CD4-positive, alpha-beta T cell treated with Interleukin-1 beta for 1 hour (primary cell): ENCODE measurements at regions not wholly inside any gene's neighbourhood (a gene's known extent, or its start where the extent isn't known, plus 50 kb on each side); places are given as distances from the start of the nearest gene placed in this dataset.
"Not testable (repeated sequence)": the region's sequence is repeated elsewhere in the genome, so short reads cannot be mapped to it uniquely, and the experiment has no call there.

ENCODE experiments used
- DNase-seq, 2 donors: peaks; one replicate each; pipeline ENCODE4 v3.0.0-alpha.2; 2020 to 2022

DNA sequence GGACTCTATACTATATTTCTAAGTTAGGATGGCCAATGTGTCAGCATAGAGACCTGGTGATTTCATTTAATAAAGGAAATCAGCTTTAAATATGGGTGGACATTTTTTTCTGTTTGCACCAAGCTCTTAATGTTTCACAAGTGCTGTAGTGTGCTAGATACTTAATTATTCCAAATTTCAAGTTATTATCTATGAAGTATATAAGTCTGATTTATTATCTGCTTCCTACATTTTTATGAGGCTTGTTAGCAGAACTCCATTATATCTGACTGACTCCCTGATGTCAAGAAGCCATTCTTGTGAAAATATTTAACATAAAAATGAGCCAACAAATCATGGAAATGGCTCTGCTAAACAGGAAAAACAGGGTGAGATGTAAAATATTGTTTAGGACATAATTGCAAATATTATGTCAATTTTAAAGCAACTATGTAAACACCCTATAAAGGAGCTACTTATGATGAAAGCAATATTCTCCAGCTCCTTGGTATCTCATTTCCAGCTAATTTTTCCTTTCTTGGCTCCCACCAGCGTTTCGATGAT is 1415.2 kb downstream of the GATA3 start:
- DNase-seq = no peak

DNA sequence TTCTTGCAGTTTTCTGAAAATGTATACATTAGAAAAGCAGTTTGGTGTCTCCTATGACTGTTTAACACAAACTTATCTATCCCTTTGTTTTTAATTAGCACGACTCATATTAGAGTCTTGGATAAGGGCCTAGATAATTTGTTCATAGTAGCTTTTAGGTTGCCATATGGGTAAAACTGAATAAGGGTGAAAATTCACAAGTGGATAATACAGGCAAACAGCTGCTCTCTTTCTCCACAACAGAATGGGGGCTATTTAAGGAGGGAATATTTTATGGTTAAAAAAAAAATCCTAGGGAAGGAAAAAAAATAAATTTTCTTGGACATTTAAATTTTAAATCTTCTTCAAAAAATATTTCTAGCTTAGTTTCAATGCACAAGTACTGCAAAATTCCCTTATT is 1416.1 kb downstream of the GATA3 start:
- DNase-seq = no peak

DNA sequence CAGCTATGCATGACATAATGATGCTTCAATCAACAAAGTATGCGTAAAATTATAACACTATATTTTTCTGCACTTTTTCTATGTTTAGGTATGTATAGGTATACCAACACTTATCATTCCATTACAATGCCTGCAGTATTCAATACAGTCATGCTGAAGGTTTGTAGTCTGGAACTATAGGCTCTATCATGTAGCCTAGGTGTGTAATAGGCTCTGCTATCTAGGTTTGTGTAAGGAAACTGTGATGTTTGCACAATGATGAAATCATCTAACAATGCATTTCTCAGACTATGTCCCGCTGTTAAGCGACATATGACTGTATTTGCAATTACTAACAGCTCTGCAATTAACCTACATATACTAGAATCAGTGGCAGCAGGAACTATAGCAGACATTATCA is 1447.5 kb downstream of the GATA3 start:
- no peak for DNase-seq

DNA sequence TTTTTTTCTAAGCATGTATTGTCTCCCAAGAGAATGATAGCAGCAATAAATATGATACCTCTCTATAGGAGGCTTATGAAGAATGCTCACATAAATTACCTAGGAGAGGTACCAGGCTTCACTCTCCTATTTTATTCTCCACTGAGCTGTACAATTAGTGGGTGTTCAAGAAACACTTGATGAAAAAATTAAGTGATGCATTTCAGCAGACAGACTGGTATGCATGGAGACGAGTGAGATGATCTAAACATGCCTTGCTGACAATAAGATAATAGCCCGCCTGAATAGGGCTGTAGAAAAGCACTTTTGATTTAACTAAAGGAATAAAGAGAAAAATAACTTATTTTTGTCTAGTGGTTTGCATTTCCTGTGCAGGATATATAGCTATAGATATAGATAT is 1449.7 kb downstream of the GATA3 start:
- DNase-seq = no peak

DNA sequence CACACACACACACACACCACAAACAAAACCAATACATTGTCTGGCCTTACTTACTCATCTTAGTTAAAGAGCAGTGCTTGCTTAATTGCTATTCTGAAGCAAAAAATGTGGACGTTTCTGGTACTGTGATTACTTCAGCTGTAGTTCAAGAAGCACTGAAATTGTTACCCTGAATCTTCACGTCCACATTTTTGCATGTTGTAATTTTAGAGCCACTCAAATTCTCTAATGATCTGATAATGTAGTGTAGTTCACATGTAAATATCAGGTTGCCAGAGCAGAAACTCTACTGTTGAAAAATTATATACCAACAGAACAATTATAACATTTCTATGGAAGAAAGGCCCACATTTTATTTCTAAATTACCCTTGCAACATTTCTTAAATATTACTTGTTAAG is 1451.1 kb downstream of the GATA3 start:
- no peak for DNase-seq

DNA sequence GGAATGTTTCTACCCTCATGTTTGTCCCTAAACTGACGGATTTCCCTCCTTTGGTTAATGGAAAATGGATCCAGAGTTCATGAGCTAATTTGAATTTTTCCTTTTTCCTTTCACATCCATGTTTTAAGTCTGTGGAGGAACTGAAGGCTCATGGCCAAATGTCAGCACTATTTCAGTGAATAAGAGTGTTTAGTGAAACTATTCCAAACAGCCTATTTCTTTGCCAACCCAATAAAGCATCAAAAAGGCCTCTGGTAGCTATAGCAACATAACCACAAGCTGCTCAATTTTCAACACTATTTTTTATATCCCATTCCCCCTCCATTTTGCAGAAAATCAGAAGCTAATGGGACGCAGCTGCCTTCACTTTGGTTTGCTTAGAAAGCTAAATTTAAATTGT is 1454.1 kb downstream of the GATA3 start:
- no peak for DNase-seq

DNA sequence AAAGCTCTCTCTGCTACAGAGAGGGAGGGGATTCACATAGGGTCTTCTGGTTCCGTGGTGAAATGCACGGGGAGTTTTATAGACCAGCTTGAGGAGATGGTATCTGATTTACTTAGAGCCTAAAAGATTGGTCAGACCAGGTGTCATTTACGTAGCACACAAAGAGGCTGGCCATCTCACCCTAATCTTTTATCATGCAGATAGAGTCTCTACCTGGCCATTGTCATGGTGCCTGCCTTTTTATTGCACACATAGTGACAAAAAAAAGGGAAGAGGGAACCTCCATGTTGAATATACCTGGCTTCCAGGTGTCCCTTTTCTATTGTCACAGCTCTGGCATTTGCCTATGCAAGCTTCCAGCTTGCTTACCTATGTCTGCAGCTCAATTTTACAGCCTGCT is 1456.1 kb downstream of the GATA3 start:
- DNase-seq = no peak

DNA sequence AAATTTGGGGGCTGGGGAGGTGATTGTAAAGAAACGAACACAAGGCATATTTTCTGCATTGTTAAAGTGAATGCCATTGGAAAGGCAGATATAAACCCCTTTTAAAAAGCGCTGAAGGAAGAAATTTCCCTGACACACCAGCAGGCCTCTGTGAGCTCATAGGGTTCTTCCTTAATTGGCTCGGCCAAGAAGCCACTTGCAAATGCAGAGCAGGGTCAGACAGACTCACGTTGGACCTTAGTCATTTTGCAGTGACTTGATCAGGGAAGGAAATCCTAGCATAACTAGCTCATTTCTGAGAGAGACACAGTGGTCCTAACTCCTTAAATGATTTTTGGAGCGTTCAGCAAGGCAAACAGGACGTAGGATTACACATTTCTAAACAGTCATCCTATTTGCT is 1461.4 kb downstream of the GATA3 start:
- DNase-seq = no peak

DNA sequence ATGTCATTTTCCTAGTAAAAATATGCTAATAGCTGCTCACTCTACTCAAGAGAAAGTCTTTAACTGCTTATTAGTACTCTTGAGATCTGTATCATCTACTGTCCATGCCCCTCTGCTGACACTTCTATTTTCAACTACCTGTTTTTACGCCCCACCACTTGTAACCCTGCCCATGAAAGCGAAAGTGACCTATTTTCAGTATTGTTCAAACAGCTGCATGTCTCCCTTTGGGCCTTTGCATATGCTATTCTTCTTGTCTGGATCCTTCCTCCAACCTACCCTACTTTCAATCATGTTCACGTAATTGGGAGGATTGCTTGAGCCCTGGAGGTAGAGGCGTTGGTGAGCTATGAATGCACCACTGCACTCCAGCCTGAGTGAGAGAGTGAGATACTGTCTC is 1481.3 kb downstream of the GATA3 start:
- no peak for DNase-seq

DNA sequence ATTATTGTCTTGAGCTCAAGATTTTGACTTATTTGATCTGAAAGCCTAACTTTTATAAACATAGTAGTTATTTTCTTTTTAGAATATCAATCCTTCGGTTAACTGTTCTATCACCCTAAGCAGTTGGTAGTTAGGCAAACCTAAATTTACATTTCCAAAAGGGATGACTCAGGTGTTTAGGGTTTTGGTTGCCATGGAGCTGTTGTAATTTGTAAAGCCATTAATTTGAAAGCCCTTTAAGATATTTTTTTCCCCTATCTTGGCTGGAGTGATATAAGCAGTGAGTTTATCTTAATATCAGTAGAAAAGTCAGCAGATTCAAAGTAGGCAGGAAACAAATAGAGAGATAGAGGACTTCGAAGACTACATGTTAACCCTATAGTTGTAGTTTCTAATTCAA is 1472.6 kb upstream of the CELF2 start:
- DNase-seq = no peak

DNA sequence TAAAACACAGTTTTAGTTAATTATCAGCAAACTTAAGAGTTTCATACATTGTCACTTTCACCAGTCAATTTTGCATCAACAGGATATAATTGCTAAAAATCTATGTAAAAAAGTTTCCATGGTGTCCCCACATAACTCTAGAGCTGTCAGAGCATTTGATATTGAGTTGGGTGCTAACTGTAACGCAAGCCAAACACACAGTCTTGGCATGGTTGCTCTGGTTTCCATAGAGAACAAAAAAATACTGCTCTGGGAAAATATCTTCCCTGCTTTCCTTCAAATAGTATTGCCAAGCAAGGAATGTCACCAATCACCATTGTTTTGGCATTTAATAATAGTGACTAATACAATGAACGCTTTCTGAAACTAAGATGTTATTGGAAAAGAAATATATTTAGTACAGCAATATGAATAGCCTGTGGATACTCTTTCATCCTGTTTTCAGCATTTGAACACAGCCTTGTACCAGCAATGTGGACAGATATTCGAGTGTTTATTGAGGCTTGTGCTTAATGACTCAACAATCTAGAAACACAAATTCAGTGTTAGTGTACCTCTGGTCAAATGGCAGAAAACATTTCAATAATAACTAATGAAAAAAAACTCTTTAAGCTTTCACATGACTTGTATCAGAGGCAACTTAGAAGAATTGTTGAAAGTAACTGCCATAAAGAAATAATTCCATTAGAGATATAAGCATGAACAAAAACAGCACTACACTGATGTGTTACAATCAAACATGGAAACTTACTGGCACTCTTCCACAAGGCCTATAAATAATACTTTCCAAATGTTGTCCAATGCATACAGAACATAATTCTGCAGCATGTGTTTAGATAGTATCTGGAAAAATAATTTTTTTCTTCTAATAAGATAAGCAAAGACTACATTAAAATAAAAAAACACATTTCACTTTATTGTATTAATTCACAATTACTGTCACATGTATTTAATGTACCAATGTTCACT is 1469.5 kb upstream of the CELF2 start:
- no peak for DNase-seq

DNA sequence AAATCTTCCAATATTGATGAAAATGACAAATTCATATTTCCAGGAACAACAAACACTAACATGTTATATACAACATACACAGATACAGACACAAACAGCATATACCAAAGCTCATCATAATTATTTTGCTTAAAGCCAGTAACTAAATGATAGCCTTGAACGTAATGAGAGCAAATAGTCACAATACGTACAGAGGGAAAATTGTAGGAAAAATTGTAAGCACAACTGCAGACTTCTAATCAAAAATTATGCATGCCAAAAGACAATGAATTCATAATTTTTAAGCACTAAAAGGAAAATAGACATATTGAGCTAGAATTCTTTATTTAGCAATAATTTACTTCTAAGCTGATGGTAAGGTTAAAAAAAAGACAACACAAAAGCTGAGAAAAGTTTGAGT is 1466.9 kb upstream of the CELF2 start:
- no peak for DNase-seq

DNA sequence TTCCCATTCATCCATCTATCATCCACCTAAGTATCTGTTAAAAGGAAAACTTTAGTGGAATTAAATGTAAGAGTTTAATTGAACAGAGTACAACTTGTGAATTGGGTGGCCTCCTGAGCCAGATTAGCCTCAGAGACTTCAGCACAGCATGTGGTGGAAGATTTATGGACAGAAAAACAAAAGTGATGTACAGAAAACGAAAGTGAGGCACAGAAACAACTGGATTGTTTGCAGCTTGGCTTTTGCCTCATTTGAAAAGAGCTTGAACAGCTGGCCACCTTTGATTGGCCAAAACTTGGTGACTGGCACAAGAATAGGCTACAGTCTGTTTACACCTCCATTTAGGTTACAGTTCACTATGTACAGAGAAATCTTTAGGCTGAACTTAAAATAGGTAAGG is 1463.4 kb upstream of the CELF2 start:
- no peak for DNase-seq

DNA sequence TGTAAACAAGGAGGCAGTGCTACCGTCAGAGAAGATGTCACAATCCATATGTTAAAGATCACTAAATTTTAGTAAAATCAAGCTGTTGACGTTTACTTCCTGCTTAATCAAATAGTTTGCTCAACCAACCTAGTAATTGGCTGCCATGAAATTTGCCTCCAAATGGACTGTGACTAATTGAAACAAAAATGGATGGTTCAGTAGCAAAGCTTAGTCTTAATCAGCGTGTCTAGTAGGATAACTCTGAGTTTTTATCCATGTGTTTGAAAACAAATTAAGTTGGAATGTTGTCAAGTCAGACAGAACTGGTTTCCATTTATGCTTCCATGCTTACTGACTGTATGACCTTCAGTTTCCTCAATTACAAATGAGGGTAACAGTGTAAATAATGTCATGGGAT is 1456.7 kb upstream of the CELF2 start:
- DNase-seq = no peak

DNA sequence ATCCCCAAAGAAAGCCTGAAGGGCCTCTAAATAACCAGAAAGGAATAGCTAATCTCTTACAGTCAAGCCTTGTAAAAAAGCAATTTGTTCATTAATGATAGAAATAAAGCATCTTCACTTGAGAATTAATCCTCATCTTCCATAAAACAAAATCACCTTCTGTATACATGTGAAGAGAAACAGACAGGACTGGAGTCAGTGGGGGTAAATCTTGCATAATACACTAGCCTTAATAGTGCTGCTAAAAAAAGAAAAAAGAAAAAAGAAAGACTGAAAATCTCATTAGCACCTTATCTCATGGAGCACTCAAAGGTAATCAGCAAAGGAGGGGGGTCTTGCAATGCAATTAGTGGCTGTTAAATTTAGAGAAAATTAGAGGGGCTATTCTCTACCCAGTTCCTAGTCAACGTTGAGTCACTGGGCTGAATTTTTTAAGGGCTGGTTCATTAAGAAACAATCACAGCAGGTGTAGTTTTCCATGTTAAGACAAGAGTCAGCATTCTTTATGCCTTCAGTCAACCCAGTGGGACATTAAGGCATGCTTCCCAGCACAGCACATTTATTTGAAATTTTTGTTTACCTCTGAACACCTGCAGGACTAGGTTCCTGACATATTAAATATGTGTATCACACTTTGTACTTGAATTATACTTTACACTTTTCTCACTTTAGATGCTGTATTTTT is 1455.7 kb upstream of the CELF2 start:
- no peak for DNase-seq

DNA sequence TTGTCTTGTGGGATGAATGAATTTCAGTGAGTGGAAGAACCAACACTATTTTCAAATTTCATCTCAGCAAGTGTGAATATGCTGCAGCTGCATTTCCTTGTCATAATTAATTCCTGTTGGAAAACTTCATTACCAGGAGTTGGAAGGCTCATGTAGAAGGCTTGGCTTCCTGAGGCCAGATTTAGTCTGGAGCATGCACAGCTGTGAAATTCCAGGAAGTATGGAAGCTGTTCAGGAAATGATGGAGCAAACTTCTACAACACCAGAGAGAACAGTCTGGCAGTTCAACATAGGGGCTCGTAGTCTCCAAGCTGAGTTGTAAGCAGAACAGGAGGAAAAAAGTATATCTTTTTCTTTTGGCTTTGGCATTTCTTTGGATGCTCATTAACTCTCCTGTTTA is 1439.9 kb upstream of the CELF2 start:
- DNase-seq = no peak

DNA sequence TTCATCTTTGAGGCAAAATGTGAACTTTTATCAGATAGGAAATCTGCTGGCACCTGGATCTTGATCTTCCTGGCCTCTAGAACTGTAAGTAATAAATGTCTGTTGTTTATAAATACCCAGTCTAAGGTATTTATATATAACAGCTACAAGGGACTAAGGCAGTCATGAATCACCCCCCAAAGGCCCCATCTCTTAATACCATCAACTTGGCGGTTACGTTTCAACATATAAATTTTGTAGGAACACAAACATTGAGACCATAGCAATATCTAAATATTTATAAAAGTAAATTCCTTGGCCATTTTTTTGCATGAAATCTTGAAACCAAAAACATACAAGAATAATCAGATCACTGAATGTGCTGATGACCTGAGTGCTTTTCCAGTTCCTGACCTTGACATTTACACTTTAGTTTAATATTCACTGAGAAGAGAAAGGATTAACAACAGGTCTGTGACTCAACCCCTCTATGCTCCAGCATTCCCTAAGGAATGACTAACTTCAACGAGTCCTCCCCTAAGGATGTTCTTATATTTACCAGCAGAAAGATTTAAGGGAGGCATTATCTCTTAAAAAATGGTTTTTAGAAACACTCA is 1438.5 kb upstream of the CELF2 start:
- DNase-seq = no peak

DNA sequence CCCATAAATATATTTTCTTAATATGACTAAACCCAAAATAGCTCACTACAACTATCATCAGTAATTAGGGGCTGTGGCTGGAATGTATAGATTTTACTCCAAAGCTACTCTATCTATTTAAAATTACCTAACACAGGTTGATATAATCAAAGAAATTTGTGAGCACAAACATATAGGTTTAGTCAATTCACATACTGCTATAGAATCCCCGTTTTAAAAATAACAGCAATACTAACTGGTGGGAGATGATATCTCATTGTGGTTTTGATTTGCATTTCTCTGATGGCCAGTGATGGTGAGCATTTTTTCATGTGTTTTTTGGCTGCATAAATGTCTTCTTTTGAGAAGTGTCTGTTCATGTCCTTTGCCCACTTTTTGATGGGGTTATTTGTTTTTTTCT is 1434.9 kb upstream of the CELF2 start:
- DNase-seq = not testable (repeated sequence)

DNA sequence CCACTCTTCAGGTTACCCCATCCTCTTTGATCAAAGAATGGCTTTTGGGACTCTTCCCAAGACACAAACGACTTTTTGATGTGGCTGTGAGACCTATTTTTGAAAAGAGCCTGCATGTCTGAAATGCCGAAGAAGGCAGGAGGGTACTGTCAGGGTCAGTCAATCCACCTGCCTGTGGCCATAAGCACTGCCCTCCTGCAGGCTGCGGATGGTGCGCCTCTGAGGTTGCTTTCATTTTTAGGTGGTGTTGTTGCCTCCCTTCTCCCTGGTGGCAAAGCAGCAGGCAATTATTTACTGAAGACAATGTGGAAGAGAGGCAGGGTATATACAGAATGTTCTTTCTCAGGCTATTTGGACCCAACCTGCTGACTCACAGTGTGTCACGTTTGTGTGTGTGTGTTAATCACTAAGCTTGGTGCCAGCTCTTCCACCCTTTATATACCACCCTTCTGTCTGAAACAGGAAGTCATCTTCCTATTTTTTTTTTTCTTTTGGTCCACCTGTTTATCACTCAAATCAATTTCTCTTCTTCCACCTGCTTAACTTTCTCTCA is 1421.2 kb upstream of the CELF2 start:
- no peak for DNase-seq

DNA sequence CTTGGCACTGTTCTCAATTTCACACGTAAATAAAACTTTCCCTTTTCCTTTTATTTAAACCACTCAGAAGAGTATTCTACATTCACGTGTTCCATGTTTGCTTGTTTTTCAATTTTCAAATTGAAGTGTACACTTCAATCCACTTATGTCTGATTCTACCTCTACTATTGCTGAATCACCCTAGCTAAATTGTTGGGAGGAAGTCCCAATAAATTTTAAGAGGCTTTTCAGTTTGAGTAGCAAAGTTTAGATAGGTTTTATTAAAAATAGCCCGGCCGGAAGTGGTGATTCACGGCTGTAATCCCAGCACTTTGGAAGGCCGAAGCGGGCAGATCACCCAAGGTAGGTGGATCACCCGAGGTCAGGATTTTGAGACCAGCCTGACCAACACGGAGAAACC is 1414.7 kb upstream of the CELF2 start:
- DNase-seq = no peak

DNA sequence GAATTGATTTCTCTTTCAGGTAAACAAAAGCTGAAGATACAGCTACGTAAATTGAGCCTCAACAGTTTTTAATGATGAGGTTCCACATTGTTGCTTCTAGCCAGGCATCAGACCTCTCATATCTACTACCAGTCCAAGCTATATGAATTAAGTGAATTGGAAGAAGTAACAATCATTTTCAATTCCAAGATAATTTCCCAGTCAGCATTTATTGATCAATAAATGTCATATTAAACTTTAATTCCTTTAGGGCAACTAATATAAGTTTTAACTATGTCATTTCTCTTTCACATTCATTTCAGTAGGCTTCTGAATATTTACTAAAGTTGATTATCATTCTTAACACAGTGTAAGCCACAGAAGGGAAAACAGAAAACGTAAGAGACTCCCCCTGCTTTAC is 1413.7 kb upstream of the CELF2 start:
- DNase-seq = no peak

DNA sequence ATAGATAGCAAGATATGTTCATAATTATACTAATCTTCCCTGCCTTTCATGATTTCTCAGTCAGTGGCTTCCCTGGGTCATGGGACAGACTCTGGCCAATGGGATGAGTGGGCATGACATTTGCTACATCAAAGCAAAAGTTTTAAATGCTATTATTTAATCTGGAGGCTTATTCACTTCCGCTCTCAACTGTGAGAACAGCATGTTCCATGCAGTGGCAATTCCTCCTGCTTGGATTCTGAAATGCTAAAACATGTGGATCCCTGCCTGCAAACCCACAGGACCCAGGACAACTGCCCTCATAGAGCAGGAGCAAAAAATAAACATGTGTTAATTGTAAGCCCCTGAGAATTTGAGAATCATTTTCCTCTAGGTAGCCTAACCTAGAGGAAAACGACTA is 1412.4 kb upstream of the CELF2 start:
- DNase-seq = no peak

DNA sequence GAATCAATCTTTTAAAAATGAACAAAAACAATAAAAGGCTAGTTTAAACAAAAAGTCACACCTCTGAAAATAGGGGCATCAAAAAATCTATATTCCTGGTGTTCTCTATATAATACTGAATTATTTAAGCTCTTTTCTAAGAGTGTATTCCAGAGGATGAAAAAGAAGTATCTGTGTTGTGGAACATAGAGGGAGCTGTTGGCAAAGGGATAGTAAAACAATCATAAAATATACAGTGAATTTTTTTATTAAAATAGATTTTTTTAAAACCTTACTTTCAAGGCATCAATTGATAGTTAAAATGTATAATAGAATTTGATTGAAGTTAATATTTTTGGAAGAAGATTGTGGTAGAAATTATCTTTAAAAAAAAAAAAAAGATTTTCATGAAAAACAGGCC is 1409.1 kb upstream of the CELF2 start:
- no peak for DNase-seq
